Glomerular visceral epithelial cell (primary cell): ENCODE measurements at regions not wholly inside any gene's neighbourhood (a gene's known extent, or its start where the extent isn't known, plus 50 kb on each side); places are given as distances from the start of the nearest gene placed in this dataset.

Experiments used
- DNase-seq: peaks from one replicate; pipeline ENCODE4 v3.0.0-alpha.2; 2016; ENCODE audit errors: extremely low spot score

DNA sequence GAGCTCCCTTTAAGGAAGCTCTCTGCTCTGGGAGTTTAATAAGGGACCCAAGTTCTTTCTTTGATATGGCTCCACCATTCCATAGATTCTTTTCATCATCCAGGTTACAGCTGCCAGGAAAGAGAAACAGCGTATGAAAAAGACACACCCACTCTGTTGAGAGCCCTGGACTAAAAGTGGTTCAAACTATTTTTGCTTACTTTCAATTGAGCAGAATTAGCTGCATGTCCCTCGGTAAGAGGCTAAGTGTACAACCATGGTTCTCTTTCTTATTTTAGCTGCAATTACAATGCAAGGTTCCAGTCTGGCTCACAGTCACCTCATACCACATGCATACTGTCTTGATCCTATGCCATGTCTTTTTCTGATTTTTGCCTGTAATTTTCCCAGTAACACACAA is 1288.3 kb downstream of the NSUN3 start:
- no peak for DNase-seq

DNA sequence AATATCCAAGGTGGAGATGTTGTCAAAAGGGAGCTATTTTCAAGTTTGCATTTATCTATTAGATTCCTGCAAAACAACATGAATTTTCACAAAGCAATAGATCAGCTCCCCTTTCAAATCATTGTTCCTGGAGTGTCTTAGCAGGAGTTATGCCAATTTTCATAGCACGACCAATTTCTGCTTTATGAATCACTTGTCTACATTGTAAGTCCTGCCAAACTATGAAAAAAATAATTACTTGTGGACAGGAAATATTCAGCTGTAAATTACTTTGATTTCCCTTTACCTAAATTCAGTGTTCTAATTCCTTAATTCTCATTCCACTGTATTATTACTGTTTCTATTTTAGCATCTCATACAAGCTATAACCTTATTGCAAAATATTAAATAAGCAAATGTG is 1289.6 kb downstream of the NSUN3 start:
- DNase-seq = no peak

DNA sequence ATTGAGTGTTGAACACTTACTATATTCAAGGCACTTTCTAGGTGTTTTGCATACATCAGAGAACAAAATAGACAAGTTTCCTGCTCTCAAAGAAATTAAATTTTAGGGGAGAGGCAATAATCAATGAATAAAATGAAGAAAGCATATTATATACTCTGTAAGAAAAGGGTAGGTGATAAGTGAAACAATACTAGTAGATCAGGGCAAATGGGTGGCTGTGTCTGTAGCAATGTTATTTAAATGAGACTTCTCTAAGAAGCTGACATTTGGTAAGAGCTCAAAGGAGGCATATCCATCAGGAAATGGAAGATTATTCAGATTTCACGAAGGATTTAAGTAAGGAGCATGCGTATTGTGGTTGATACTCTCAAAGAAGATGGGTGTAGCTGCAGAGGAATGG is 1291.6 kb downstream of the NSUN3 start:
- DNase-seq = no peak

DNA sequence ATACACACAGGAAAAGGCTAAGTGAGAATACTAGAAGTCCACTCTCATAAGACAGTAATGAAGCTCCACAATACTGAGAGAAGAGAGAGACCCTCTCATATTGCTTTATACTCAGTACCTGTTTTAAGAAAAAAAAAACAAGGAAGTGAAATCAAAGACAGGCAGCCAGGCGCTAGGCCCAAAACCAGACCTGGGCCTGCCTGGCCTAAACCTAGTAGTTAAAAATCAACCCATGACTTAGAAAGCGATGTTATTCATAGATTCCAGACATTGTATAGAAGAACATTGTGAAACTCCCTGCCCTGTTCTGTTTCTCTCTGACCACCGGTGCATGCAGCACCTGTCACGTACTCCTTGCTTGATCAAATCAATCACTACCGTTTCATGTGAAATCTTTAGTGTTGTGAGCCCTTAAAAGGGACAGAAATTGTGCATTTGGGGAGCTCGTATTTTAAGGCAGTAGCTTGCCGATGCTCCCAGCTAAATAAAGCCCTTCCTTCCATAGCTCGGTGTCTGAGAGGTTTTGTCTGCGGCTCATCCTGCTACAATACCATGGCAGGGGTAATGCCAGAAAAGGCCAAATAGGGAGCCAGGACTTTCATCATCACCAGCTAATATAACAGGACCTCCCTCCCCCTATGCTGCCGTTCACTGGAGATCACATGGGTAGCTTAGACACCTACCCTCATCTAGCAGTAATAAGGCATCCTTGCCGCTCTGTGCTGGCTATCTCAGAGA is 1294.1 kb downstream of the NSUN3 start:
- DNase-seq = peak; percentile 72

DNA sequence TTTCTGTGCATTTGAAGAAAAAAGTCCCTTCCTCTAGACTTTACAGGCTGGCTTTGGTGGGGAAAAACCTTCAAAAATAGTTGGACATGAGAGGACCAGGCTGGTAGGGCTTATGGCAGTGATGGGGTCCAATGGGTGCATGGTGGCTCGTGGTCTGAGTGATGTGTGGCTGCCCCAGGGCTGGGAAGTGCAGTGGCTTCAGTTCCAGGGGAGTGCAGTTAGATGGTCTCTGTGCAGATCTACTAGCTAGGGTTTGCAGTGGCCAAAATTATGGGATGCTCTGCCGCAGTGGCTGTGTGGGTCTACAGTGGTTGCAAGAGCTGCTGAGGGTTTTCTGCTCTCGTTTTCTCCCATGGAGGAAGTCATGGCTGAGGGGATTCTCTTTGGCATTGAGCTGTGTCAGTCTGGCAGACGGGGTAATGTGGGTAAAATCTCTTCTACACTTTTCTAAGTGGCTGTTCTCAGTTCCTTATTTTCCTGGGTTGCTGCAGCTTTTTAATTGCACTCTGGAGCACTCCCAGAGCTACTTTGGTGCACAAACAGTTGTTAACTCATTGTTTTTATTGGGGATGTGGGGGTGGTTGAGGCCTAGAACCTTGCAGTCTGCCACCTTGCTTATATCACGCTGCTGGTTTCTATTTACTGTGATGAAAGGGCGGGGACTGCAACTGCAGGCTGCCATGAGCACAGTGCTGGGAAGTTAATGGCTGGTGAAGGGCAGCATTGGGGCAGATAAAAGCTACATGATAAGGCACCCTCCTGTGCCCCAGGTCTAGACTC is 1324.6 kb downstream of the NSUN3 start:
- no peak for DNase-seq

DNA sequence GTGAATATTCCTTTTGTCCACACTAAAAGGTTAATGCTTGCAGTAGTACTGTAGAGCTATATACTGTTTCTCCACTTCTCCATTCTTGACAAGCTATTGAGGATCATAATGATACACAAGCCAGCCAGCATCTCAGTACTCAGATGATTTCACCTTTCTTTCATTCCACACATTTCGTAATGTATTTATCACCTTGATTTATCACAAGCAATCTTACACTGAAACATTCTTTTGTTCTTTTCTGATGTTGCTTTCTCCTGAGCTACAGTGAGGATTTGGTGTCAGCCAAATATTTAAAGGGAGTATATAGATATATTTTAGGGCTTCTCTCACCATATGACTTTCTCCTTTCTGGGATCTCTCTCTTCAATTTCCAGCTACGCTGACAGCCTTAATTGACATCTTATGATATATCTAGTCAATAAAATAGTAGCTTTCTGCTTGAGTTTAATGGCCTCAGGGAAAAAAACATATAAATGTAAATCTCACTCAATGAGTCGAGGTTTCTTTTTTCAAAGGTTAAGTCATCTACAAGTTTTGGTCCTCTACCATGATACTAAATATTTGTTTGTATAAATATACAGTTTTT is 1327.0 kb downstream of the NSUN3 start:
- no peak for DNase-seq

DNA sequence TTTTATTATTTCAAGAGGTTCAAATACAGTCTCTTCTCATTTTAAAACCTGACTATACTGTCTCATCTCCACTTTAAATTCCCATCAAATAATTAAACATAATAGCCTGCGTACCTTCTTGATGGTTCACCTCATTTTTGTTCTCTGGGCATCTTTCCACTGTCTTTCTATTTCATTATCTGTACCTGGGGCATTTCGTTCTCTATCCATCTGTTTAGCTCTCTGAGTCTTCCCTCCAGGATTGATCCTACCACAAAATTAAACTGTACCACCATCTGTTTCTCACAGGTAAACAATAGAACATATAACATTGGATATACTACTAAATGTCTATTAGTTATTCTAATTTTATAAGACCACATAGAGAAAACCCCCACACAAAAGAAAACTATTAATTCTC is 1331.4 kb downstream of the NSUN3 start:
- no peak for DNase-seq

DNA sequence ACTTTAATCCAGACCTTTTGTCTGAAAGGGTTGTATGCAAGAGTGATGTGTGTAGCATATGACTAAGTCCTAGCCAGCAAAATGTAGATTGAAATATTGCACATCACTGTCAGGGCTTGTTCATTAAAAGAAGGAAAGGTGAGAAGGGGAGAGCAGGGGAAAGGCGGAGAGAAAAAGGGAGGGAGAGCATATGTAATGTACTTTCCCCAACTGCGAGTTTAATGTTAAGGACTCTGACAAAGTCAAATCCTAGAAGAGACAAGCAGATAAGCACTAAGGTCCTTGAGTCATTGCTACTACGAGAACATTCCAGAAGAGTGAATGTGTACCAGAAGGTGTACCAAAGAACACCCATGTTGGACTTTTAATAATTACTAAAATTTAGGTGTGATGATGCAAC is 1336.7 kb downstream of the NSUN3 start:
- no peak for DNase-seq

DNA sequence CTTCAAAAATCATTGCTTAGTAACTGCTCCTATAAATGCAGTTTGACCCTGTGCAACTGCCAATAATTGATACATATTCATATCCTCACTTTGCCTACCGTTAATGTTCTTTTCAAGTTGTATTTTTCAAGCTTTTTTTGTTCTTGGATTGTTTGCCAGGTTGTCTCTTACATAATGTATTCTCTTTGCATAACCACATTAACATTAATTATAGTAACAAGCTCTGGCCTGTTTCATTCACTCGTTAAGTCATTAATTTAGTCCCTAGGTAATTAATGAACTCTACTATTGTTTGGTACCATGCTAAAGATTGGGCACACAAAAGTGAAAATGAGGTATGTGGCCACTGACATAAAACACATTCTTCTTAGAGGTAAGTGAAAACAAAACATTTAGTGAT is 1338.8 kb downstream of the NSUN3 start:
- DNase-seq = no peak

DNA sequence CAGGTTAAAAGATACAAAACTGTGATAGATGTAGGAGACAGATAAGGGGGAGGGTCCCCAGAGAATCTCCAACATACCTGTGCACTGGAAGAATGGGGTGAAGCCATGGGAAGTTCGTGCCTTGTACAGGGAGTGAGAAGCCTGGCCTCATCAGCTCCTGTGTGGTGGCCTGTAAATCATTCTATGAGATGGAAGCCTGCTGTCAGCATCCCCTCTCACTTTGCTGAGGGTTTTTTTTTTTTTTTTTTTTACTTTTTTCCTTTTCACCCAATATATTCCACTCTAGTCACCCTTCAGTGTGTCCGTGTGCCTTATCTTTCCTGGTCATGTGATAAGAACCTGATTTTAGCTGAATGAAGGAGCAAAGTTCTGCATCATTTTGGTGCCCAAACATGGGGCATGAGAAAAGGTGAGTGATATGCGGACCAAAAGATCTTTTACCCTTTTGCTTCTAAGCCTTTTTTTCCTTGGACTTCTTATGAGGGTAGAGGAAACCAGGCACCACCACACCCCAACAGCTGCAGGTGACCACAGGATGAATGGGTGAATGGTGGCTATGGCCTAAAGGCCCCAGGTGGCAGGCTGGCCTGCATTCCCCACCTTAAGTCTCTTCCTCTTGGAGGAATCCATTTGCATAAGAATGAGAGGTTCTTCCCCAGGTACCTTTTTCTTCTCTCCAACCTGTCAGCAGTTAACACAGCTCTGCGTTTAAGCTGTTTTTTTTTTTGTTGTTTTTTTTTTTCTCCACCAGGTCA is 1345.0 kb downstream of the NSUN3 start:
- no peak for DNase-seq

DNA sequence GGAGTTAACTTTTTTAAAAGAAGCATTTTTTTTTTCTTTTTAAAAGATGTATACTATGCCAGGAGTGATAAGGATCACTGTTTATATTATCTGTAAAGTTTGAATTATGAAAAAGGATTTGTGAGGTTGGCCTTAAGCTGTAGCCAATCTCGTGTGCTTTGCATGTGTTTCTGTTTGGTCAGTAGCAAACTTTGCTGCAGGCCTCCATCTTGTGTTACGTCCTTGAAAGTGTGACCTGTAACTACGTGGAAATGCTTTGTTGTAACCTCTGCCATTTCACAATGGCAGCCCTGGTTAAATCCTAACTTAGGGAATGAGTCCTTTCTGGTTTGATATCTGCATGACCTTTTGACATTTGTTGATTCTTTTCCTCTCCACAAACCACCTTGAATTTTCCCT is 1345.6 kb downstream of the NSUN3 start:
- no peak for DNase-seq

DNA sequence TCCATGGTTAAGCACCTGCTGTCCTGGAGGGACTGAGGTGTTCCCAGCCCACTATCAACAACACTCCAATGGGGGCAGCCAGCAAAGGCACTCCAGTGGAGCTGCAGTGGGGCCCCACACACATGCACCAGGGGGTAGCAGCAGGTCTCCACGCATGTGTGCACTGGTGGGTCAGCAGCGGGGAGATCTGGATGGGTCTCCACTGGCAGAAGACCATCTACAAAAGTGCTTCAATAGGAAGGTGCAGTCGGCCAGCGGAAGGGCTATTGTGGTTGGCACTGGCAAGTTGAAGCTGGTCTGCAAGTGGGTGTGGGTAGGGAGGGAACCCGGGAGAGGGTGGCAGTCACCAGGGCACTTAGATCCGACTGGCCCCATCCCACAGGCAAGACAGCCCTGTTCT is 1355.4 kb downstream of the NSUN3 start:
- DNase-seq = no peak

DNA sequence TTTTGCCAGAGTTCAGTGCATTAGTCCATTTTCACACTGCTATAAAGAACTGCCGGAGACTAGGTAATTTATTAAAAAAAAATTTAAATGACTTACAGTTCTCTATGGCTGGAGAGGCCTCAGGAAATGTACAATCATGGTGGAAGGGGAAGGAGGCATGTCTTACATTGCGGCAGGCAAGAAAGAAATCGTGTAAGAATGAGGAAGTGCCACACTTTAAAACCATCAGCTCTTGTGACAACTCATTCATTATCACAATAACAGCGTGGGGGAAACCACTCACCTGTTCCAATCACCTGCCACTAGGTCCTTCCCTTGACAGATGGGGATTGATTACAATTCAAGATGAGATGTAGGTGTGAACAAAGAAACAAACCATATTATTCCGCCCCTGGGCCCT is 1361.4 kb downstream of the NSUN3 start:
- no peak for DNase-seq

DNA sequence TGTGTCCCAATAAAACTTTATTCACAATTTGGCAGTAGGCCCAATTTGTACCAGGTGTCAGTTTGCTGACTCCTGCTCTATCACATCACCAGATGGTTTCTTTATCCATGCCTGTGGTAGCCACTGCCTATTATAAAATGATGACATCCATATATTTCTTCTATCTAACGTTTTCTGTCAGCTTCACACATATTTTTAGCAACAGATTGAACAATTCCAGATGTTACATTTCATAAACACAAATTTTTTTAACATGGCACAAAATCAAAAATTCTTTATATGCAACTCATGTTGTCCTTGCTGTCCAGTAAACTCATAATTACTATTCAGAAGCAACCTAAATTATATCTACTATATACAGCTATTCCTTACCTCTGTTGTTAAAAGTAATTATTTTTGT is 1371.6 kb downstream of the NSUN3 start:
- DNase-seq = no peak

DNA sequence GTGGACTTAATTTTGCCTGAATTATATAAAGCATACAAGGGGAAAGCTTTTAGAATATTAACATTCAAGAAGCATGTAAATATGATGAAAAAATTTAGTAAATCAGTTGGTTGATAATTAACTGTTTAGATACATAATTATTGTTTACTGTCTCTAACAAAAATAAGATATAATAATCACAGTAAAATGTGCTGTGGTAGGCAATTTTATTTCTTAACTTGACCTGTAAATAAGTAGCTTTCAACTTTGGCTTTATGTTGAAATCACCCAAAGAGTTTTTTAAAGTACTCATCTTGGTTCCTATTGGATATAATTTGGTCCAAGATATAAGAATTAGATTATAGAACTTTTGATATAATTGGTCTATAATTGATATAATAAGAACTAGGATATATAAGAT is 1374.5 kb downstream of the NSUN3 start:
- DNase-seq = no peak

DNA sequence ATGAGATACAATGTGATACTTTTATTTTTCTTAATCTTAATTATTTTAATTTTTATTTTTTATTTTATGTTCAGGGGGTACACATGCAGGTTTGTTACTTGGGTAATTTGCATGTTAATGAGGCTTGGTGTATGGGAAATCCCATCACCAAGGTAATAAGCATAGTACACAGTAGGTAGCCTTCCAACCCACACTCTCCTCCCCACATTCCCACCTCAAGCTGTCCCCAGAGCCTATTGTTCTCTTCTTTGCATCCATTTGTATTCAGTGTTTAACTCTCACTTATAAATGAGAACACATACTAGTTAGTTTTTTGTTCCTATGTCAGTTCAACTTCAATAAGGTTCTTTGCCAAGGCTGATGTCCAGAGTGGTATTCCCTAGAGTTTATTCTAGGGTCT is 1375.4 kb downstream of the NSUN3 start:
- DNase-seq = no peak

DNA sequence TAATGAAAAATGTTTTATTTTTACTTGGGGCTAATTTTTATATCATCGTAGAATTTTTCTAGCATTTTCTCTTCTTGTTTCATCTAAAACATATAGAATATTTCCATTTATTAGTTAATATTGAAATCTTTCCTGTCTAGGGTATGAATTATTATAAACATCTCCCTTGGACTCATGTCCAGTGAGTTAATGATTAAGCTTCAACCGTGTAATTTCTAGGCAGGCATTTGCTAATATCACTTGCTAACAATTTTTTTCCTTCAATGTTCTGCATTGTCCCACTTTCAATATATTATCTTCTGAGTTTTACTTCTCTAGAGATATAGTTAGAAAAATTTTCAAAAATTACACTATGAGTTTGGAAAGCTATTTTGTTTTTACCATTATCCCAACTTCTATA is 1371.6 kb upstream of the EPHA6 start:
- no peak for DNase-seq

DNA sequence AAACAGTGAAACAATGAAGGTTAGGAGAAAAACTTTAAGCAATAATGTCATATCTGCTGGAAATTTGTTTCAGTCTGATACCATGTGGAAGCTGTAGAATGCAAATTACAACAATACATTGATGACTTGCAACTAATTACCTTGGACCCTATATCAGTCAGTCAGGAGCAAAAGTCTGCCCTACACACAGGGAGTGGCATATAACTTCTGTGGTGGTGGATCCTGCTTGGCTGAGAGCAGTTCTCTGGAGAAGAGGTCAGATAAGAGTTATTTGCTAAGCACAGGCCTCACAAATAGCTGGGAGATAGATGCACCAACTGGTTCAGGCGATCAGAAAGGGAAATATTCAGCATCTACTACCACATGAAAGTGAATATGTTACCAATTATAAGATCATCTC is 1364.6 kb upstream of the EPHA6 start:
- no peak for DNase-seq

DNA sequence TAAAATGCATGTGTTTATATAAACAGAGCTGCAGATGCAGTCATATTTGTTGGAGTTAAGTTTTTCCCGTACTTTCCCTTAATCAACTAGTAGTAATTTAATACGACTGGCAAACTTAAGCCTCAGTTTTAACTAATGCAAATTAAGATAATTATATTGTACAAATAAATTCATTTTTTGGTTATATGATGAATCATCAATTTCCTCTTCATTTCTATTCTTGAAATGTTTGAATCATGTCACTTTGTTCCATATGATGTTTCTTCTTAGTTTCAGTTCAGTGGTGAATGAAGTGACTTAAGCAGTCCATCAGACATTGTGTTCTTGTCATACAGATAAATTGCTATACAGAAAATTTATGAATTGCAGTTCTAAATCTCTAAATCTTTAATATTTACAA is 1361.2 kb upstream of the EPHA6 start:
- DNase-seq = no peak

DNA sequence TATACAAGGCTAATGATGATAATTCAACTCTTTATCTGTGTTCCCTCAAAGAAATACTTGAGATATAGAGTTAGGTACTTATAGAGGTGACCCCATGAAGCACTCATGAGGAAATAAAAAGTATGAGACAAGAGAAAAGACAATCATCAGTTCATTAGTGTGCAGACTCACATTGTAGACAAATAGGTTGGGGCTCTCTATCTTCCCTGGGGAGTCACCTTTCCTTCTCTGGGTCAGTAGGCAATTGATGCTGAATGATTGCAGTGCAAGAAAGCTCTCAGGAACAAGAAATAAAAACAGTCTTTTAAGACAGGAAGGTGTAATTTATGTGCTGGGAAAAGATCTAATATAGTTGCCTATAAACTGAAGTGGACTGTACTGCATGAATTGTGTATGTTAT is 1357.6 kb upstream of the EPHA6 start:
- DNase-seq = no peak

DNA sequence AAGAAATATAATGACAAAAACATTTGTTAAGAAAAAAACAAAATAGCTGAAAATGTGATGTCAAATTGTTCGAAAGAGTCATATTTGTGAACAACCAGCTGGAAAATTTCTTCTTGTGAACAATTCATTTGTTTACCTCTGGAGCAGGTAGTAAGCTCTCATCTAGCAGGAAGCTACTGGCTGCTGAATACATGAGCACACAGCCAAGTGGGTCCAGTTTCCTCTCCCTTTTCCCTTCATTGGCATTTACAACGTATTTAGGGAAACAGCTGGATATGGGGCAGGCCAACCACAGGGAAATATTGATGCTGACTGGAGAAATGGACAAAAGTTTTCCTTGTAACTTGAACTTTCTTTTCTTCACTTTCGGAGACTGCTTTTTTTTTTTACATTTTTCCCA is 1354.7 kb upstream of the EPHA6 start:
- DNase-seq = no peak

DNA sequence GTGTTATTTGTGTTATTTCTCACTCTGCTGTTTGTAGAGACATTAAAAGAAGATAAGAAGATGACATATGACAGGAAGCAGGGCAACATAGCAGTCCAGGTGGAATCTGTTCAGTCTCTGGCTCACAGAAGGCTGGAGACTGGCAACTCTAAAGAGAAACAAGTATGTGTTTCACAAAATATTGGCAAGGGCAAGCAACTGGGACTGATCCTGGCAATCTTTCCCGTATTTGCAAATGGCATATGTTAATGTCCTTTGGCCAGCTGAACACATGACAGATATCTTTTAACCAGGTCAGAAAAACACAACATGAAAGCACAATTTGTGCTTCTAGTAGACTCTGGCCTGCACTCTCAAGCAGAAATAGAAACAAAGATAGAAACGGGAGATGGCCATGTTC is 1354.1 kb upstream of the EPHA6 start:
- no peak for DNase-seq

DNA sequence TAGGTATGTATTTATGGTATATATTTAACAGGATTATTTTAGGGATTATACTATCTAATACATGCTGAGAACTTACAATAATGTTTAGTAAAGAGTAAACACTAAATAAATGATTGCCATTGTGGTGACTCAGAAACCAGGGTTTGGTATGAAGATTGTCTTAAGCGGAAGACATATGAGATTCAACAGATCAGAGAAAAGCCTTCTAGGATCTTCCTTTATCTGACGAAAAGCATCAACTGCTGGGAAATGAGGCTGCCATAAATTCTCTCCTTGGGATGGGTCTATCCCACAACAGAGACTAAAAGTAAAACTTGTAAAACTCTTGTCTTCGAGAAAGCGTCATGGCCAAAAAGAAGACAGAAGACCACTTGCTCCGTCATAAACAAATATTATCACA is 1352.2 kb upstream of the EPHA6 start:
- DNase-seq = no peak
